Adrenal gland (tissue), 5 donors: ENCODE measurements at regions not wholly inside any gene's neighbourhood (a gene's known extent, or its start where the extent isn't known, plus 50 kb on each side); places are given as distances from the start of the nearest gene placed in this dataset.

ENCODE experiments used
- CTCF ChIP-seq, 6 experiments: fragments of 450-650 bp in 4 of 6; fragments of 200-600 bp in 2 of 6; sonication (generic) in 1 of 6; IDR thresholded peaks; 1 replicate in 5 of 6; 2 replicates in 1 of 6; pipeline versions ENCODE4 v1.5.1 to v1.8.0; 2016 to 2021; ENCODE audit warnings: antibody characterized with exemption in 6 of 6, mild to moderate bottlenecking in 2 of 6, moderate library complexity in 1 of 6
- POLR2A ChIP-seq, 2 donors: fragments of 450-650 bp; IDR thresholded peaks; one replicate each; pipeline ENCODE4 v1.6.1; 2017; ENCODE audit warnings: antibody characterized with exemption in 2 of 2, mild to moderate bottlenecking in 2 of 2, moderate library complexity in 1 of 2
- donor health status: DM: no; HTN: no; CAD: no.

GRCh38 chr6:14771016-14771415 lies 474.9 kb upstream of the JARID2 start:
- TF ChIP-seq CTCF (IDR thresholded peaks at IDR 0.05) = no peak
- no peak for TF ChIP-seq POLR2A (IDR thresholded peaks at IDR 0.05)
